H9 (cell line): ENCODE measurements at regions not wholly inside any gene's neighbourhood (a gene's known extent, or its start where the extent isn't known, plus 50 kb on each side); places are given as distances from the start of the nearest gene placed in this dataset.

ENCODE experiments used
- DNase-seq: peaks from one replicate; pipeline ENCODE4 v3.0.0-alpha.2; 2017
- H2AFZ ChIP-seq: one replicate; pipeline ENCODE4 v1.6.1; 2013; ENCODE audit warnings: mild to moderate bottlenecking, low read length, control low read depth, moderate library complexity
- H2AK5ac ChIP-seq: 2 replicates; pipeline ENCODE4 v1.6.1; 2013; ENCODE audit warnings: low read length, control low read depth, mixed read lengths; ENCODE audit not compliant: insufficient read length
- H2BK120ac ChIP-seq: one replicate; pipeline ENCODE4 v1.6.1; 2013; ENCODE audit warnings: low read depth, mild to moderate bottlenecking, low read length, control low read depth, inconsistent platforms; ENCODE audit not compliant: poor library complexity, severe bottlenecking
- H2BK12ac ChIP-seq: 2 replicates; pipeline ENCODE4 v1.6.1; 2013; ENCODE audit warnings: low read length, control low read depth, mixed read lengths, low read depth; ENCODE audit not compliant: insufficient read length
- H2BK15ac ChIP-seq: 2 replicates; pipeline ENCODE4 v1.6.1; 2013; ENCODE audit warnings: low read depth, low read length, control low read depth
- H2BK20ac ChIP-seq: one replicate; pipeline ENCODE4 v1.6.1; 2013; ENCODE audit warnings: low read depth, mild to moderate bottlenecking, low read length, control low read depth, inconsistent platforms; ENCODE audit not compliant: poor library complexity, severe bottlenecking
- H2BK5ac ChIP-seq: 2 replicates; pipeline ENCODE4 v1.6.1; 2013; ENCODE audit warnings: low read length, control low read depth, mixed read lengths; ENCODE audit not compliant: insufficient read length
- H3K14ac ChIP-seq: 2 replicates; pipeline ENCODE4 v1.6.1; 2013; ENCODE audit warnings: low read length, control low read depth; ENCODE audit not compliant: insufficient read depth
- H3K18ac ChIP-seq: 2 replicates; pipeline ENCODE4 v1.6.1; 2013; ENCODE audit warnings: low read depth, mild to moderate bottlenecking, mixed read lengths, low read length, control low read depth; ENCODE audit not compliant: insufficient read length
- H3K23ac ChIP-seq: 2 replicates; pipeline ENCODE4 v1.6.1; 2013; ENCODE audit warnings: low read length, control low read depth, mixed read lengths, low read depth; ENCODE audit not compliant: insufficient read length
- H3K23me2 ChIP-seq: 2 replicates; pipeline ENCODE4 v1.6.1; 2013; ENCODE audit warnings: low read depth, mild to moderate bottlenecking, mixed read lengths, low read length, control low read depth; ENCODE audit not compliant: insufficient read length, poor library complexity, severe bottlenecking
- H3K27ac ChIP-seq: 2 replicates; pipeline ENCODE4 v1.5.1; 2013; ENCODE audit warnings: low read length, control low read depth, mixed read lengths, low read depth; ENCODE audit not compliant: insufficient read length
- H3K27me3 ChIP-seq: 2 replicates; pipeline ENCODE4 v1.6.1; 2013; ENCODE audit warnings: low read length, control low read depth, inconsistent platforms; ENCODE audit not compliant: insufficient read depth
- H3K4ac ChIP-seq: 2 replicates; pipeline ENCODE4 v1.6.1; 2013; ENCODE audit warnings: low read depth, mild to moderate bottlenecking, control low read depth, inconsistent platforms, low read length, moderate library complexity
- H3K4me1 ChIP-seq: 2 replicates; pipeline ENCODE4 v1.6.1; 2013; ENCODE audit warnings: low read length, control low read depth, inconsistent platforms; ENCODE audit not compliant: insufficient read depth
- H3K4me2 ChIP-seq: 2 replicates; pipeline ENCODE4 v1.6.1; 2013; ENCODE audit warnings: low read length, control low read depth, mixed read lengths; ENCODE audit not compliant: insufficient read length, insufficient read depth
- H3K56ac ChIP-seq: 2 replicates; pipeline ENCODE4 v1.6.1; 2013; ENCODE audit warnings: low read depth, mild to moderate bottlenecking, mixed read lengths, low read length, control low read depth; ENCODE audit not compliant: insufficient read length
- H3K79me1 ChIP-seq: 2 replicates; pipeline ENCODE4 v1.6.1; 2013; ENCODE audit warnings: low read depth, mild to moderate bottlenecking, moderate library complexity, low read length, control low read depth, inconsistent platforms; ENCODE audit not compliant: insufficient read depth, poor library complexity, severe bottlenecking
- H3K79me2 ChIP-seq: 2 replicates; pipeline ENCODE4 v1.6.1; 2013; ENCODE audit warnings: low read length, control low read depth, inconsistent platforms; ENCODE audit not compliant: insufficient read depth
- H3K9ac ChIP-seq: 2 replicates; pipeline ENCODE4 v1.6.1; 2013; ENCODE audit warnings: low read length, control low read depth, mixed read lengths; ENCODE audit not compliant: insufficient read length; ENCODE audit errors: extremely low read depth
- H3K9me3 ChIP-seq: one replicate; pipeline ENCODE4 v1.6.1; 2013; ENCODE audit warnings: low read depth, low read length, inconsistent platforms; ENCODE audit not compliant: control insufficient read depth
- H3T11ph ChIP-seq: one replicate; pipeline ENCODE4 v1.6.1; 2013; ENCODE audit warnings: mild to moderate bottlenecking, low read length, control low read depth, inconsistent platforms
- H4K20me1 ChIP-seq: one replicate; pipeline ENCODE4 v1.6.1; 2013; ENCODE audit not compliant: control insufficient read depth, insufficient read length, insufficient read depth
- H4K5ac ChIP-seq: 2 replicates; pipeline ENCODE4 v1.6.1; 2013; ENCODE audit warnings: low read depth, mild to moderate bottlenecking, mixed read lengths, low read length, control low read depth; ENCODE audit not compliant: insufficient read length
- H4K8ac ChIP-seq: replicated peaks from 2 replicates; pipeline ENCODE4 v1.6.1; 2013; ENCODE audit warnings: low read length, control low read depth, mixed read lengths, low read depth; ENCODE audit not compliant: insufficient read length
- H4K91ac ChIP-seq: 2 replicates; pipeline ENCODE4 v1.6.1; 2013; ENCODE audit warnings: low read depth, mild to moderate bottlenecking, moderate library complexity, mixed read lengths, low read length, control low read depth; ENCODE audit not compliant: insufficient read length
- H3K27ac Mint-ChIP-seq, 3 experiments: 2 replicates in 2 of 3; 3 replicates in 1 of 3; pipeline ENCODE4 v1.8.0; 2020 to 2021; ENCODE audit warnings: mixed read lengths in 3 of 3, mild to moderate bottlenecking in 1 of 3, moderate library complexity in 1 of 3
- H3K27me3 Mint-ChIP-seq: 2 replicates; pipeline ENCODE4 v1.8.0; 2021; ENCODE audit warnings: low read depth, mild to moderate bottlenecking, moderate library complexity, mixed read lengths
- H3K36me3 Mint-ChIP-seq, 3 experiments: 2 replicates in 2 of 3; 3 replicates in 1 of 3; pipeline ENCODE4 v1.8.0; 2020 to 2021; ENCODE audit warnings: low read depth in 3 of 3, mixed read lengths in 3 of 3; ENCODE audit not compliant: insufficient read depth in 1 of 3
- H3K4me1 Mint-ChIP-seq, 2 experiments: 2 replicates each; pipeline ENCODE4 v1.8.0; 2020; ENCODE audit warnings: mixed read lengths in 2 of 2
- H3K4me3 Mint-ChIP-seq, 2 experiments: 2 replicates in 1 of 2; 3 replicates in 1 of 2; pipeline ENCODE4 v1.8.0; 2020 to 2021; ENCODE audit warnings: mild to moderate bottlenecking in 2 of 2, mixed read lengths in 2 of 2, moderate library complexity in 1 of 2
- H3K9me3 Mint-ChIP-seq, 2 experiments: 2 replicates in 1 of 2; 3 replicates in 1 of 2; pipeline ENCODE4 v1.8.0; 2020; ENCODE audit warnings: mild to moderate bottlenecking in 2 of 2, mixed read lengths in 2 of 2, moderate library complexity in 1 of 2
- WGBS: extraction: QIAGEN DNeasy Blood & Tissue Kit; methylation state at CpG from one replicate; pipeline ENCODE4 v1.1.7; 2013; ENCODE audit warnings: missing lambda C conversion rate, low lambda C conversion rate, mixed read lengths; ENCODE audit not compliant: insufficient read length; ENCODE audit errors: extremely low coverage; 5-methylcytosine and 5-hydroxymethylcytosine counted together
- TF ChIP-seq, protein P1 (sequence below): fragments of 200-600 bp; sonication (generic); conservative IDR thresholded peaks from 3 replicates; pipeline ENCODE4 v1.8.0; 2021; ENCODE audit warnings: antibody characterized with exemption, mild to moderate bottlenecking

DNA sequence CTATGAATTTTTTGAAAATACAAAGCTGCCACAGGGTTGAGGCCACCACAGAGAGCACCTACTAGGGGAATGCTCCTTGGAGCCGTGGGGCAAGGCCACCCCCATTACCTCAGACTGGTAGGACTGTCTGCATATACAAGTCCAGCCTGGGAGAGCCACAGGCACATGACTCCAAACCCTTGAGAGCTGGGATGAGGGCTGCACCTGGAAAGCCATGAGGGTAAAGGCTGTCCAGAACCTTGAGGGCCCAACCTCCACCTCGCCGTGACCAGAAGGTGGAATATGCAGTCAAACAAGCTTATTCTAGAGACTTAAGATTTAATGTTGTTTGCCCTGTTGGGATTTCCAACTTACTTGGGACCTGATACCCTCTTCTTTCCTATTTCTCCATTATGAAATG lies 69.5 kb upstream of the TSLP start:
- no peak overlapping the region for H2BK20ac ChIP-seq
- H3K27me3 ChIP-seq = no peaks in the 10 kb centered on the region
- H2BK12ac ChIP-seq = no peak overlapping the region
- H3K79me2 ChIP-seq = no peaks in the 10 kb centered on the region
- no peaks in the 10 kb centered on the region for H4K20me1 ChIP-seq
- H3K4me1 ChIP-seq = no peaks in the 10 kb centered on the region
- no peak overlapping the region for H4K5ac ChIP-seq
- H3K4me2 ChIP-seq = no peak overlapping the region
- H2BK15ac ChIP-seq = no peak overlapping the region
- no peak overlapping the region for H3K27ac ChIP-seq
- no peak overlapping the region for H3K4me3 Mint-ChIP-seq
- no peak overlapping the region for H2BK5ac ChIP-seq
- no peak overlapping the region for H3K56ac ChIP-seq
- H3K14ac ChIP-seq = no peak overlapping the region
- H3K79me1 ChIP-seq = no peaks in the 10 kb centered on the region
- no peak overlapping the region for H2AK5ac ChIP-seq
- no peak overlapping the region for H3K27ac Mint-ChIP-seq
- WGBS = no CpG with 5 or more reads among the region's 3 CpGs
- DNase-seq = no peak
- no peak overlapping the region for H2AFZ ChIP-seq
- H3K23me2 ChIP-seq = no peaks in the 10 kb centered on the region
- no peak overlapping the region for H3T11ph ChIP-seq
- TF ChIP-seq, protein P1, sequence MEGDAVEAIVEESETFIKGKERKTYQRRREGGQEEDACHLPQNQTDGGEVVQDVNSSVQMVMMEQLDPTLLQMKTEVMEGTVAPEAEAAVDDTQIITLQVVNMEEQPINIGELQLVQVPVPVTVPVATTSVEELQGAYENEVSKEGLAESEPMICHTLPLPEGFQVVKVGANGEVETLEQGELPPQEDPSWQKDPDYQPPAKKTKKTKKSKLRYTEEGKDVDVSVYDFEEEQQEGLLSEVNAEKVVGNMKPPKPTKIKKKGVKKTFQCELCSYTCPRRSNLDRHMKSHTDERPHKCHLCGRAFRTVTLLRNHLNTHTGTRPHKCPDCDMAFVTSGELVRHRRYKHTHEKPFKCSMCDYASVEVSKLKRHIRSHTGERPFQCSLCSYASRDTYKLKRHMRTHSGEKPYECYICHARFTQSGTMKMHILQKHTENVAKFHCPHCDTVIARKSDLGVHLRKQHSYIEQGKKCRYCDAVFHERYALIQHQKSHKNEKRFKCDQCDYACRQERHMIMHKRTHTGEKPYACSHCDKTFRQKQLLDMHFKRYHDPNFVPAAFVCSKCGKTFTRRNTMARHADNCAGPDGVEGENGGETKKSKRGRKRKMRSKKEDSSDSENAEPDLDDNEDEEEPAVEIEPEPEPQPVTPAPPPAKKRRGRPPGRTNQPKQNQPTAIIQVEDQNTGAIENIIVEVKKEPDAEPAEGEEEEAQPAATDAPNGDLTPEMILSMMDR = no peak
- H3K18ac ChIP-seq = no peak overlapping the region
- H3K9ac ChIP-seq = no peak overlapping the region
- H3K23ac ChIP-seq = no peak overlapping the region
- H3K36me3 Mint-ChIP-seq = peaks cover 0 to 10% (median 0%) of the 10 kb centered on the region in 3 experiments; a peak in 4 of 7 replicates
- H4K91ac ChIP-seq = no peak overlapping the region
- H3K9me3 Mint-ChIP-seq = peaks cover 7 to 9% of the 10 kb centered on the region in 2 experiments
- no peak overlapping the region for H3K4ac ChIP-seq
- H3K9me3 ChIP-seq = no peaks in the 10 kb centered on the region
- no peak overlapping the region for H4K8ac ChIP-seq
- H3K4me1 Mint-ChIP-seq = no peaks in the 10 kb centered on the region
- H2BK120ac ChIP-seq = no peak overlapping the region
- no peaks in the 10 kb centered on the region for H3K27me3 Mint-ChIP-seq
